HG02973 (cell line): ENCODE measurements at regions not wholly inside any gene's neighbourhood (a gene's known extent, or its start where the extent isn't known, plus 50 kb on each side); places are given as distances from the start of the nearest gene placed in this dataset.
"Not testable (repeated sequence)": the region's sequence is repeated elsewhere in the genome, so short reads cannot be mapped to it uniquely, and the experiment has no call there.

Experiments
- ATAC-seq: cut with Tn5 transposase; IDR thresholded peaks from one replicate; pipeline ENCODE4 v1.9.1; 2021; ENCODE audit warnings: moderate library complexity; ENCODE audit not compliant: unreplicated experiment

GRCh38 chr3:71964170-71964569 lies 179.2 kb upstream of the PROK2 start:
- no peak for ATAC-seq

GRCh38 chr3:71962561-71963240 lies 177.8 kb upstream of the PROK2 start:
- no peak for ATAC-seq

DNA sequence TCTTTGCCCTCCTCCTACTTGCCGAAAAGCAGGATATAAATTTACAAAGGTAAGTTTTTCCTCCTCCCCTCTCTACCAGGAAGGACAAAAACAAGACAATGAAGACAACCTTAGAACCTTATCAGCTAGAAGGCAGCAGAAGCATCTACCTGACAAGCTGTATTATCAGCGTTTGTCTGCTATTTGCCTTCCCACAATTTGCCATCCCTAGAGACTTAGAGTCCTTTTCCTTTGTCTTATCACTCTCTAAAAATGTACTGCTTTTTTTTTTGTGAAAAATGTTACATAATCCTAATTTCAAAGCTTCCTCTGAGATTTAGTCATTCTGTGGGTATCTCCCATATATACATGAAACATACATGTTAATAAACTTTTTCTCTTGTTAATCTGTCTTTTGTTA lies 176.9 kb upstream of the PROK2 start:
- no peak for ATAC-seq

DNA sequence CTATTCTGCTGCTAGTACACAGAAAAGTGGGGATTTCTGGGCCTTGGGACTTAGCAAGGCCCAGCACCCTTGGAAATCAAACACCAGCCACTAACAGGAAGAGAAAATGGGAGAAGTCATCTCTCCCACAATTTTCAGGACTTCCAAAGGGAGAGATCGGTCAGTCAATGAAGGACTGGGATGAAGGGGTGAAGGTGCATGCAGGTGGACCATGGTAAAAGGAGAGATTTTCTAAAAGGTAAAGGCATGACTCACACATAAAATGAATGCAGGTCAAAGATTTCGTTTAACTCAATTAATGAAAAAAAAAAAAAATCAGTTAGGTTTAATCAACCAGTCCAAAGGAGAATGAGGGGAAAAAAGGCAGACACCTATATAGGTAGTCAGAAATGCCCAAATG lies 176.4 kb upstream of the PROK2 start:
- ATAC-seq, result no peak

DNA sequence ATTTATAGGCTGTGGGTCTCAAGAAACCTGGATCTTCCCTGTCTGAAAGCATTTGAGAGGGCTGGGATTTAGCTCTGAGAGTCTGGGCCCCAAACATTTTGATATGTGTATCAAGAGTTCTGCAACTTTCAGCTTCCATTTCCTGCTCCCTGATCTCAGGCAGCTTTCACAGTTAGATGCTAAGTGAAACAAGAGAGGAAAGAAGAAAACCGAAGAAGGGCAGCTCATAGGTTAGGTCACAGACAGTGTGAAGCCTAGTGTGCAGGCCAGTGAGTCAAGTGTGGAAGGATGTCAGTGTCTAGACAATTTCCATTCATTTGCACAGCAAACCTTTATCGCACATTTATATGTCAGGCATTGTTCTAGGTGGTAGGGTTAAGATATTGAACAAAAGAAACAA lies 173.6 kb upstream of the PROK2 start:
- no peak for ATAC-seq

- no peak for ATAC-seq
Measured at GRCh38 chr3:71956716-71957115, 171.8 kb upstream of the PROK2 start.

- ATAC-seq, result no peak
Measured at GRCh38 chr3:71956069-71956340, 171.1 kb upstream of the PROK2 start.

- no peak for ATAC-seq
Measured at GRCh38 chr3:71955240-71956068, 170.5 kb upstream of the PROK2 start.

DNA sequence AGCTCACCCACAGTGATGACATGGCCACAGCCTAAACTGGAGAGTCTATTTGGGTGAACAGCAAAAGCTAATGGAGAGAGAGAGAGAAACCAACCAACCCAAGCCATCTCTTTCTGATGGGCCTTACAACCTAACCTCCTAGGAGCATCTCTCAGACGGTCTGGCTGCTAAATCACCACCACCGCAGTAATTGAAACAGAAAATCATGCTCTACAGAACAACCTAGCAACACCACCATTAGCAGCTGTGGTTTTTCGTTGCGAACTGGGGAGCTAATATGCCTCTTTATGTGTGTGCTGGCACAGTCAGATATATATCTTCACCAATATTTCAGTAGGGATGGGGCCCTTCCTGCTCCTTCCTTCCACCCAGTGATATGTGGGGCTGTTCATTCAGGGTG lies 166.9 kb upstream of the PROK2 start:
- ATAC-seq, result no peak

DNA sequence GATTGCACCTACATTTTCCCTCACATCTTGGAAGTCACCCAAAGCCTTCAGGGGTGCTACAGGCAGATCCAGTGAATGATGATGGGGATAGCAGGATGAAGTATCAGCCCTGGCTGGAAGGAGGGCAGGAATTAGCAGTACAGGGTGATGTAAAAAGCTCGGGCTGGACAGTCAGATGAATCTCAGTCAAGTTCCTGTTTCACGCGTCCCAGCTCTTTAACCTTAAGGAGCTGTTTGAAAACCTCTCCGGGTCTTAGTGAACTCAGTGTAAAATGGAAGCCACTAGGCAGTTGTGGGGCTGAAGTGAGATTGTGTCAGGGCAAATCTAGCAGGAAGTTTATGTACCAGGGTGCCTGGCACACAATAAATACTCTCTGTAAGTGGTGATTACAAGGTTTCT lies 166.4 kb upstream of the PROK2 start:
- no peak for ATAC-seq

GRCh38 chr3:71949442-71949841 lies 164.5 kb upstream of the PROK2 start:
- ATAC-seq, result no peak

DNA sequence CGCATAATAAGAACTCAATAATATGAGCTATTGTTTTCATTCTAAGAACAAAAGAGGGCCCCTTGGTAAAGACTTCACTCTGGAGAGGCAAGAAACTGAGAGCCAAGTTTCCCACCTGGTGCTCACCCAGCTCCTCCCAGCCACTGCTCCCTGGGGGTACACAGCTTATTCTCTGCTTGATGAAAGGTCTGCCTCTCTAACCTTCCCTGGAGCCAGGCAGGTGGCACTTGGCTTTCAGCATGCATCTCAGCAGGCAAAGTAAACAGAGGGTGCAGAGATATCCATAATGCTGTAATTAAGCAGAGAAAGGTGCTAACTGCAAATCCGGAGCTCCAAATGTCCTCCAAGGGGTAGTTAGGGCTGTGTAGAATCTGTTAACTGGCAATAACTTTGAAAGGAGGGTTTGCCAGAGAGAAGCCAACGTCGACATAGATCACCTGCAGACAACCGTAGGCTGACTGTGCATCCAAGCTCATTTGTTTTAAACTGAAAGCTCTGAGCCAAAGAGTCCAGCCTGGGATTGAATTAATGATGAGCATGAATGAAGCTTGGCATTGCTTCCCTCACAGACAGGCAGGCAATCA lies 159.6 kb upstream of the PROK2 start:
- no peak for ATAC-seq

GRCh38 chr3:71942432-71943187 lies 157.7 kb upstream of the PROK2 start:
- no peak for ATAC-seq

GRCh38 chr3:71940486-71940885 lies 155.5 kb upstream of the PROK2 start:
- ATAC-seq, result no peak

GRCh38 chr3:71938081-71938480 lies 153.1 kb upstream of the PROK2 start:
- not testable (repeated sequence) for ATAC-seq

GRCh38 chr3:71936681-71937080 lies 151.7 kb upstream of the PROK2 start:
- no peak for ATAC-seq

DNA sequence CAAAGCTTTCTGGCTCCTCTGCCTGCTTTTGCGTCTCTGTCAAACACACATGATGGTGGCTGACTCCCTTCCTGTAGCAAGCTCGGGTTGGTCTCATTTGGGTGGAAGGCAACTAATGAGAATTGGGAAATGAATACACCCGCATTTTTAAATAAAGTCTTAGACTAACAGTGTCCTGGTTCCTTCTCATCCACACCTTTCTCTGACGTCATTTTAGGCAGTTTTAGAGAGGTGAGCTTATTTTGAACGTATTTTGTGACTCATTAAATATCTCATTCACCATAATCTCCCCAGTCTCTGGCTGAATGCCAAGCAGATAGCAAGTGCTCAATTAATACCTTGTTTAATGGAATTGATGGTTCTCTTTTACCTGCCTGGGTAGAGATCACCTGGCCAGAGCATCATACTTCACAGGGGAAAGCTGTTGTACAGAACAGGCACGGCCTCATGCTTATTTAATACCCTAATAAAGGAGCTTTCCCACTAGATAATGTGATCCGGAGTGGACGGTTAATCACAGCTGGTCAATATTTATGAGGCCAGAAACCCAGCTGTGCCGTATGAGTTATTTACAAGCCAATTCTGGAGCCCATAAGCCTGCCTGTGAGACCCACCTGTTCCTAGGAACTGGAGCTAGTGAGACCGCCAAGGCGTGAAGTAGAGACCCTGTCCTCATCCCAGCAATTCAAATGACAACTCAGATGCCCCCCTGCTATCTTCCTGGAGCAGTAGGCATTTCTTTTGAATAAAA lies 149.7 kb upstream of the PROK2 start:
- no peak for ATAC-seq

GRCh38 chr3:71931922-71932321 lies 147.0 kb upstream of the PROK2 start:
- ATAC-seq, result no peak

DNA sequence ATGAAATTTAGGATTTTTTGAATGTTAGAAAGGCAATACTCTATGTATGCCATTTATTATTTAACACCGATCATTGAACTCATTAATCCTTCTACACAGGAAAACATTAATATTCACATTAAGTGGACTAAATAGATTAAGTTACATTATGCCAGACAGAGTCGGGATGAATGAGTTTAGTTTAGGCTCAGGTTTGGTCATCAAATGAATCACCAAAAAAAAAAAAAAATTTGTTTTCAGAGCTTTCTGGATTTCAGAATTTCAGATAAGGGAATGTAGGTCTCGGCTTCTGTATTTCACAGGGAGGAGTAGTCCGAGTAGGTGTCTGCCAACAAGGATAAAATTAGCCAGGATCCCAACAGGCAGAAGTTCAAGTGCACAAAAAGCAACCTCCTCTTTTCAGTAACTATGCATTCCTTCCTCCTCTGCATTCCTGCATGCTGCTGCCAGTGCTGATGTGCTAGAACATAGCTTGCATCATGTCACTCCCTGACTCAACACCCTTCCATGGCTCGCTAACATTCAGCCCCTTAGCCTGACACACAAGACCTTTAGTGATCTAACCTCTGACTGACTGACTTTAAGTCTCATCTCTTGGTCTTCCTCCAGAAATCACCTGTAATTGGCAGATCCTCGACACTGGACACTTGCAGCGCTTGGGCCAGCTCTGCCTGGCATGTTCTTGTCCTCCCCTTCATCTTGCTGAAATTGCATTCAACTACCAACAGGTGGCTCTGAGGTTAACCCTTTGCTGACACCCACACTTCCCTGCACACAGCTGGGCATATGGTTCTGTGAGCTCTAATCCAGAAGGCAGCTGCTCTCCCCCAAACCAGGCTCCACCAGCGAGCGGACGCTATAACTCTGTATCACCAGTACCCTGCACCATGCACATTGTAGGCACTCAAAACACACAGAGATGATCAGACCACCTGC lies 145.4 kb upstream of the PROK2 start:
- no peak for ATAC-seq

DNA sequence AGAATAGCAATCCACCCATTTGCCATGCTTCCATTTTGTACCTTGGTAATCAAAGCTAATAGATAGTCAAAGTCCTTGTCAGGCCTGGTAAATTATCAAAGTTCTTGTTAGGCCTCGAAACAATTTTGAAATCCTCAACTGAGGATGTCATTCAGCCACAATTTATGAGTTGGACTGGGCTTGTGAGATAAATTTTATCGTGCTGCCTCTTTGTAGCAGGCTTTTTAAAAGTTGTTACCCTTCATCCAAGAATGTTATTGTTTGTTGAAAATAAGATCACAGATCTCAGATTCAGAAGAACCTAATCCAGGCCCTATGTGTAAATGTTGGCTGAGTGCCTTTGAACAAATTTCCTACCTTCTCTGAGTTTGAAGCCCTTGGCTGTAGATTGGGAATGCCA lies 143.3 kb upstream of the PROK2 start:
- ATAC-seq, result no peak
